Neural cell (in vitro differentiated cells): ENCODE measurements at regions not wholly inside any gene's neighbourhood (a gene's known extent, or its start where the extent isn't known, plus 50 kb on each side); places are given as distances from the start of the nearest gene placed in this dataset.

Source experiments
- H2AFZ ChIP-seq: fragments of 200-600, 300-800 bp; sonication (generic), shearing (Covaris generic); 2 replicates; pipeline ENCODE4 v1.6.0; 2014; ENCODE audit warnings: low read depth, mild to moderate bottlenecking, antibody characterized with exemption, low read length, moderate library complexity
- H3F3A ChIP-seq: fragments of 200-600 bp; shearing (Covaris generic); 2 replicates; pipeline ENCODE4 v1.6.1; 2016; ENCODE audit warnings: mild to moderate bottlenecking, moderate library complexity, mixed read lengths, antibody characterized with exemption, low read length; ENCODE audit not compliant: insufficient read depth, poor library complexity, severe bottlenecking
- H3K27ac ChIP-seq: fragments of 200-600, 300-800 bp; sonication (generic), shearing (Covaris generic); 2 replicates; pipeline ENCODE4 v1.5.1; 2014; ENCODE audit warnings: mild to moderate bottlenecking, low read length, moderate library complexity
- H3K27me3 ChIP-seq: fragments of 300-800, 200-600 bp; sonication (generic), shearing (Covaris generic); 2 replicates; pipeline ENCODE4 v1.6.0; 2014; ENCODE audit warnings: mild to moderate bottlenecking, low read depth, low read length, moderate library complexity; ENCODE audit not compliant: insufficient read depth
- H3K36me3 ChIP-seq: fragments of 300-800, 200-600 bp; sonication (generic), shearing (Covaris generic); 2 replicates; pipeline ENCODE4 v1.5.1; 2014; ENCODE audit warnings: mild to moderate bottlenecking, antibody characterized with exemption, low read length, moderate library complexity; ENCODE audit not compliant: insufficient read depth
- H3K4me2 ChIP-seq: fragments of 300-800, 200-600 bp; sonication (generic), shearing (Covaris generic); 2 replicates; pipeline ENCODE4 v1.6.0; 2014; ENCODE audit warnings: mild to moderate bottlenecking, low read length
- H3K4me3 ChIP-seq: fragments of 300-800, 200-600 bp; sonication (generic), shearing (Covaris generic); 2 replicates; pipeline ENCODE4 v1.5.1; 2014; ENCODE audit warnings: mild to moderate bottlenecking, low read length, moderate library complexity
- H3K79me2 ChIP-seq: fragments of 200-600 bp; shearing (Covaris generic); replicated peaks from 2 replicates; pipeline ENCODE4 v1.6.0; 2014; ENCODE audit warnings: mild to moderate bottlenecking, low read length, moderate library complexity; ENCODE audit not compliant: insufficient read depth
- H3K9ac ChIP-seq: fragments of 300-800, 200-600 bp; sonication (generic), shearing (Covaris generic); 2 replicates; pipeline ENCODE4 v1.6.1; 2016; ENCODE audit warnings: mild to moderate bottlenecking, low read length, mixed read lengths
- H3K9me2 ChIP-seq: fragments of 200-600 bp; shearing (Covaris generic); 2 replicates; pipeline ENCODE4 v1.6.1; 2016; ENCODE audit warnings: mild to moderate bottlenecking, low read length, mixed read lengths; ENCODE audit not compliant: insufficient read depth
- H3K9me3 ChIP-seq: fragments of 200-600, 300-800 bp; sonication (generic), shearing (Covaris generic); 2 replicates; pipeline ENCODE4 v1.6.1; 2016; ENCODE audit warnings: mild to moderate bottlenecking, mixed run types, low read length, moderate library complexity, mixed read lengths
- H4K20me1 ChIP-seq: fragments of 200-600 bp; shearing (Covaris generic); 2 replicates; pipeline ENCODE4 v1.6.1; 2016; ENCODE audit warnings: mild to moderate bottlenecking, mixed run types; ENCODE audit not compliant: insufficient read depth
- EP300 ChIP-seq: fragments of 450-650 bp; conservative IDR thresholded peaks from 2 replicates; pipeline ENCODE4 v1.6.1; 2014; ENCODE audit warnings: antibody characterized with exemption, mild to moderate bottlenecking, moderate library complexity; ENCODE audit not compliant: poor library complexity, severe bottlenecking
- EZH2 ChIP-seq: fragments of 200-600, 300-800 bp; shearing (Covaris generic), sonication (generic); IDR thresholded peaks from 2 replicates; pipeline ENCODE4 v1.6.1; 2014; ENCODE audit warnings: antibody characterized with exemption, low read length, borderline replicate concordance, mild to moderate bottlenecking; ENCODE audit not compliant: insufficient read depth, poor library complexity, severe bottlenecking
- MXI1 ChIP-seq: fragments of 450-650 bp; conservative IDR thresholded peaks from 2 replicates; pipeline ENCODE4 v1.6.1; 2014; ENCODE audit warnings: antibody characterized with exemption, mild to moderate bottlenecking; ENCODE audit not compliant: poor library complexity, severe bottlenecking
- POLR2AphosphoS5 ChIP-seq: IDR thresholded peaks from 2 replicates; pipeline ENCODE4 v1.6.1; 2012
- RAD21 ChIP-seq: fragments of 450-650 bp; conservative IDR thresholded peaks from 2 replicates; pipeline ENCODE4 v1.6.1; 2014; ENCODE audit warnings: antibody characterized with exemption, mild to moderate bottlenecking, moderate library complexity
- SMC3 ChIP-seq: fragments of 450-650 bp; conservative IDR thresholded peaks from 2 replicates; pipeline ENCODE4 v1.6.1; 2014; ENCODE audit warnings: antibody characterized with exemption, mild to moderate bottlenecking, moderate library complexity; ENCODE audit not compliant: poor library complexity
- TAF1 ChIP-seq: IDR thresholded peaks from 2 replicates; pipeline ENCODE4 v1.6.1; 2012; ENCODE audit warnings: low read depth
- TF ChIP-seq, protein P1 (sequence below): IDR thresholded peaks from 2 replicates; pipeline ENCODE4 v1.6.1; 2012; ENCODE audit warnings: borderline replicate concordance
- TF ChIP-seq, protein P2 (sequence below): fragments of 450-650 bp; IDR thresholded peaks from 2 replicates; pipeline ENCODE4 v1.5.1; 2014; ENCODE audit warnings: antibody characterized with exemption, mild to moderate bottlenecking, moderate library complexity; ENCODE audit not compliant: poor library complexity, severe bottlenecking

DNA sequence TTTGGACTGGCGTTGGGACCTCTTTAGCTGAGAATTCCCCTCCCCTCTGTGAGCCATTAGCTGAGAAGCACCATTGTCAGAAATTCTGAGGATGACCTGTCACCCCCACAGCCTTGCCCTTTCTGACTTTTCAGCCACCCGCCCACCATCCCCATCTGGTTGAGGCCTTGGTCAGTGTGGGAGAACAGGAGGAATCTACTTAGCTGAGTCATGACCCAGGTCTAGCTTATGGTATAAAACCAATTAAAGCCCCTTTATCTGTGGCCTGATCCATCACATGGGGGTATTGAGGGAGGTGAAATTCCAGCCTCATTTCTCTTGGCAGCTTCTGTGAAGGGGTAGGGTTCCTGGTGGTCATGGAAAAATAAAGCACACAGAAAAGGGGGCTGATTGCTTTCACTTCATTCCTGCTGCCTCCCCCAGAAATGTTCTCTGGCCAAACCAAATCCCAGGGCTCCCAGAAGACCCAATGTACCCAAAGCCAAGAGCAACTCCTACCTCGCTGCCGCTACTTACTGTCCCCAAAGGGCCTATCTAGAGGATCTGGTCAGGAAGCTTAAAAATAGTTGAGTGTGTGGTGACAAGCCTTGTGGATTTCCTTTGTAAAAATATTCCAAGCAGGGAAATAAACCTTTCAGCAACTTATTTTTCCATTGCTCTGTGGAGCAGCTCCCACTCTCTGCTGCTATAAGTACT is 174.8 kb upstream of the TNC start:
- Histone ChIP-seq H3K4me3 (no peak overlapping the region), H3K9me3 (no peaks in the 10 kb centered on the region), H3F3A (no peaks in the 10 kb centered on the region), H3K9ac (no peak overlapping the region), H2AFZ (no peak overlapping the region), H3K27ac (no peak overlapping the region), H3K36me3 (no peaks in the 10 kb centered on the region), H3K27me3 (no peaks in the 10 kb centered on the region), H3K79me2 (no peaks in the 10 kb centered on the region), H3K9me2 (no peaks in the 10 kb centered on the region), H4K20me1 (no peaks in the 10 kb centered on the region), H3K4me2 (no peak overlapping the region)
- TF ChIP-seq, protein P1, sequence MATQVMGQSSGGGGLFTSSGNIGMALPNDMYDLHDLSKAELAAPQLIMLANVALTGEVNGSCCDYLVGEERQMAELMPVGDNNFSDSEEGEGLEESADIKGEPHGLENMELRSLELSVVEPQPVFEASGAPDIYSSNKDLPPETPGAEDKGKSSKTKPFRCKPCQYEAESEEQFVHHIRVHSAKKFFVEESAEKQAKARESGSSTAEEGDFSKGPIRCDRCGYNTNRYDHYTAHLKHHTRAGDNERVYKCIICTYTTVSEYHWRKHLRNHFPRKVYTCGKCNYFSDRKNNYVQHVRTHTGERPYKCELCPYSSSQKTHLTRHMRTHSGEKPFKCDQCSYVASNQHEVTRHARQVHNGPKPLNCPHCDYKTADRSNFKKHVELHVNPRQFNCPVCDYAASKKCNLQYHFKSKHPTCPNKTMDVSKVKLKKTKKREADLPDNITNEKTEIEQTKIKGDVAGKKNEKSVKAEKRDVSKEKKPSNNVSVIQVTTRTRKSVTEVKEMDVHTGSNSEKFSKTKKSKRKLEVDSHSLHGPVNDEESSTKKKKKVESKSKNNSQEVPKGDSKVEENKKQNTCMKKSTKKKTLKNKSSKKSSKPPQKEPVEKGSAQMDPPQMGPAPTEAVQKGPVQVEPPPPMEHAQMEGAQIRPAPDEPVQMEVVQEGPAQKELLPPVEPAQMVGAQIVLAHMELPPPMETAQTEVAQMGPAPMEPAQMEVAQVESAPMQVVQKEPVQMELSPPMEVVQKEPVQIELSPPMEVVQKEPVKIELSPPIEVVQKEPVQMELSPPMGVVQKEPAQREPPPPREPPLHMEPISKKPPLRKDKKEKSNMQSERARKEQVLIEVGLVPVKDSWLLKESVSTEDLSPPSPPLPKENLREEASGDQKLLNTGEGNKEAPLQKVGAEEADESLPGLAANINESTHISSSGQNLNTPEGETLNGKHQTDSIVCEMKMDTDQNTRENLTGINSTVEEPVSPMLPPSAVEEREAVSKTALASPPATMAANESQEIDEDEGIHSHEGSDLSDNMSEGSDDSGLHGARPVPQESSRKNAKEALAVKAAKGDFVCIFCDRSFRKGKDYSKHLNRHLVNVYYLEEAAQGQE, result no peak
- TF ChIP-seq MXI1 (no peak), POLR2AphosphoS5 (no peak), TAF1 (no peak), EZH2 (no peak), EP300 (no peak), SMC3 (no peak), RAD21 (no peak)
- TF ChIP-seq, protein P2, sequence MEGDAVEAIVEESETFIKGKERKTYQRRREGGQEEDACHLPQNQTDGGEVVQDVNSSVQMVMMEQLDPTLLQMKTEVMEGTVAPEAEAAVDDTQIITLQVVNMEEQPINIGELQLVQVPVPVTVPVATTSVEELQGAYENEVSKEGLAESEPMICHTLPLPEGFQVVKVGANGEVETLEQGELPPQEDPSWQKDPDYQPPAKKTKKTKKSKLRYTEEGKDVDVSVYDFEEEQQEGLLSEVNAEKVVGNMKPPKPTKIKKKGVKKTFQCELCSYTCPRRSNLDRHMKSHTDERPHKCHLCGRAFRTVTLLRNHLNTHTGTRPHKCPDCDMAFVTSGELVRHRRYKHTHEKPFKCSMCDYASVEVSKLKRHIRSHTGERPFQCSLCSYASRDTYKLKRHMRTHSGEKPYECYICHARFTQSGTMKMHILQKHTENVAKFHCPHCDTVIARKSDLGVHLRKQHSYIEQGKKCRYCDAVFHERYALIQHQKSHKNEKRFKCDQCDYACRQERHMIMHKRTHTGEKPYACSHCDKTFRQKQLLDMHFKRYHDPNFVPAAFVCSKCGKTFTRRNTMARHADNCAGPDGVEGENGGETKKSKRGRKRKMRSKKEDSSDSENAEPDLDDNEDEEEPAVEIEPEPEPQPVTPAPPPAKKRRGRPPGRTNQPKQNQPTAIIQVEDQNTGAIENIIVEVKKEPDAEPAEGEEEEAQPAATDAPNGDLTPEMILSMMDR, result no peak

DNA sequence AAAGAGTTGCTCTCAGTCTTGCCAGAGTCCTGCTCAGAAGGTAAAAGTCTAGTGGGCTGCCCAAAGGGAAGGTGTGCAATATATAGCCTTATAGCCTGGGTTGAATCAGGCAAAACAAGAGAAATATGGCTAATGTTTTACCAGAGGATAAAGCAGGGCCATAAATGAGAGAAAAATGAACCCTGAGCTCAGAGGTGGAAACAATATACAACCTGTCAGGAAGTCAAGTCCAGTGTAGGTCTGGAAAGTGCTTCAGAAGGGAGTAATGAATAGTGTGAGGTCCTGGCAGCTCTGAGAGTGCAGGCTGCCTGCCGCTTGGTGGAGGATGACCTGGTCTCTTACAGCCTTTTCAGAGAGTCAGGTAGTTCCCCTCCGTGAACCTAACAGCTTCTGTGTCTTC is 177.8 kb upstream of the TNC start:
- Histone ChIP-seq H3K36me3 (no peaks in the 10 kb centered on the region), H3F3A (no peaks in the 10 kb centered on the region), H3K4me2 (no peak overlapping the region), H3K4me3 (no peak overlapping the region), H4K20me1 (no peaks in the 10 kb centered on the region), H2AFZ (no peak overlapping the region), H3K9me3 (no peaks in the 10 kb centered on the region), H3K9me2 (no peaks in the 10 kb centered on the region), H3K9ac (no peak overlapping the region), H3K79me2 (no peaks in the 10 kb centered on the region), H3K27me3 (no peaks in the 10 kb centered on the region), H3K27ac (no peak overlapping the region)
- no peak for TF ChIP-seq EP300
- no peak for TF ChIP-seq POLR2AphosphoS5
- TF ChIP-seq SMC3, result no peak
